CD14-positive monocyte (primary cell): ENCODE measurements at regions not wholly inside any gene's neighbourhood (a gene's known extent, or its start where the extent isn't known, plus 50 kb on each side); places are given as distances from the start of the nearest gene placed in this dataset.

Experiments used
- DNase-seq, 3 donors: peaks; one replicate each; pipeline ENCODE4 v3.0.0-alpha.2; 2011 to 2022
- H2AFZ ChIP-seq: 2 replicates; pipeline ENCODE4 v1.6.0; 2012; ENCODE audit warnings: mild to moderate bottlenecking, low read depth, low read length, inconsistent platforms; ENCODE audit not compliant: insufficient read depth, poor library complexity, severe bottlenecking
- H3K27ac ChIP-seq, 2 donors: 1 replicate in 1 of 2; 2 replicates in 1 of 2; pipeline ENCODE4 v1.5.1; 2012 to 2013; ENCODE audit warnings: low read length in 2 of 2, control low read depth in 1 of 2, inconsistent platforms in 1 of 2, low read depth in 1 of 2, mild to moderate bottlenecking in 1 of 2
- H3K27me3 ChIP-seq, 2 donors: one replicate each; pipeline versions ENCODE4 v1.6.0 to v1.6.1; 2011 to 2013; ENCODE audit warnings: low read length in 2 of 2; ENCODE audit not compliant: control insufficient read depth in 2 of 2, insufficient read depth in 2 of 2
- H3K36me3 ChIP-seq, 2 donors: replicated peaks in 1 of 2; 1 replicate in 1 of 2; 2 replicates in 1 of 2; pipeline versions ENCODE4 v1.5.1 to v1.6.1; 2012 to 2013; ENCODE audit warnings: low read length in 2 of 2, control low read depth in 1 of 2, inconsistent platforms in 1 of 2, mild to moderate bottlenecking in 1 of 2; ENCODE audit not compliant: insufficient read depth in 2 of 2, control insufficient read depth in 1 of 2
- H3K4me1 ChIP-seq, 2 donors: 1 replicate in 1 of 2; 2 replicates in 1 of 2; pipeline versions ENCODE4 v1.5.1 to v1.6.1; 2012 to 2013; ENCODE audit warnings: low read length in 2 of 2, control low read depth in 1 of 2, inconsistent platforms in 1 of 2, mild to moderate bottlenecking in 1 of 2, moderate library complexity in 1 of 2; ENCODE audit not compliant: insufficient read depth in 2 of 2, control insufficient read depth in 1 of 2
- H3K4me2 ChIP-seq: replicated peaks from 2 replicates; pipeline ENCODE3; 2012; ENCODE audit warnings: low read length, moderate library complexity, mild to moderate bottlenecking; ENCODE audit not compliant: poor library complexity, severe bottlenecking; ENCODE audit errors: extremely low read depth
- H3K4me3 ChIP-seq, 3 experiments: fragments of 200-600 bp in 1 of 3; sonication (generic) in 1 of 3; replicated peaks in 1 of 3; 1 replicate in 2 of 3; 2 replicates in 1 of 3; pipeline ENCODE4 v1.5.1; 2011 to 2013; ENCODE audit warnings: low read length in 3 of 3, mild to moderate bottlenecking in 3 of 3, control low read depth in 2 of 3, low read depth in 2 of 3, inconsistent platforms in 1 of 3, moderate library complexity in 1 of 3
- H3K79me2 ChIP-seq: 2 replicates; pipeline ENCODE4 v1.6.0; 2012; ENCODE audit warnings: mild to moderate bottlenecking, control low read depth, inconsistent platforms, low read length, moderate library complexity; ENCODE audit not compliant: insufficient read depth
- H3K9ac ChIP-seq: 2 replicates; pipeline ENCODE4 v1.6.0; 2017; ENCODE audit warnings: low read length, mild to moderate bottlenecking; ENCODE audit not compliant: insufficient read depth, poor library complexity, severe bottlenecking
- H3K9me3 ChIP-seq, 2 donors: replicated peaks in 1 of 2; 1 replicate in 1 of 2; 2 replicates in 1 of 2; pipeline versions ENCODE4 v1.5.1 to v1.6.1; 2012 to 2013; ENCODE audit warnings: low read length in 2 of 2, control low read depth in 1 of 2; ENCODE audit not compliant: control insufficient read depth in 1 of 2, insufficient read depth in 1 of 2
- H4K20me1 ChIP-seq: 2 replicates; pipeline ENCODE4 v1.6.0; 2012; ENCODE audit warnings: mild to moderate bottlenecking, low read length, control low read depth, moderate library complexity; ENCODE audit not compliant: insufficient read depth
- H3K27ac Mint-ChIP-seq, 7 donors: one replicate each; pipeline ENCODE4 v1.8.0; 2020; ENCODE audit warnings: mild to moderate bottlenecking in 7 of 7, mixed read lengths in 7 of 7, moderate library complexity in 6 of 7, inconsistent platforms in 2 of 7
- H3K27me3 Mint-ChIP-seq, 3 donors: one replicate each; pipeline ENCODE4 v1.8.0; 2021 to 2022; ENCODE audit warnings: low read depth in 3 of 3, mild to moderate bottlenecking in 3 of 3, mixed read lengths in 3 of 3, moderate library complexity in 3 of 3, inconsistent platforms in 1 of 3
- H3K36me3 Mint-ChIP-seq, 2 donors: one replicate each; pipeline ENCODE4 v1.8.0; 2020; ENCODE audit warnings: mixed read lengths in 2 of 2, inconsistent platforms in 1 of 2, mild to moderate bottlenecking in 1 of 2
- H3K4me1 Mint-ChIP-seq: one replicate; pipeline ENCODE4 v1.8.0; 2020; ENCODE audit warnings: mild to moderate bottlenecking, mixed read lengths
- H3K4me3 Mint-ChIP-seq, 2 donors: one replicate each; pipeline ENCODE4 v1.8.0; 2020; ENCODE audit warnings: mild to moderate bottlenecking in 2 of 2, mixed read lengths in 2 of 2, moderate library complexity in 1 of 2
- H3K9me3 Mint-ChIP-seq, 7 donors: one replicate each; pipeline ENCODE4 v1.8.0; 2020 to 2022; ENCODE audit warnings: mixed read lengths in 7 of 7, mild to moderate bottlenecking in 6 of 7, moderate library complexity in 6 of 7, inconsistent platforms in 2 of 7
- WGBS: methylation state at CpG from one replicate; pipeline ENCODE4 v1.1.5; 2013; ENCODE audit warnings: missing lambda C conversion rate; ENCODE audit not compliant: insufficient coverage; 5-methylcytosine and 5-hydroxymethylcytosine counted together
- intact Hi-C, 2 donors: fragments of 100-400 bp; cut with micrococcal nuclease; formaldehyde crosslinking; loops; one replicate each; pipeline versions ENCODE4 v1.15.0 to v1.15.1; 2023
- TF ChIP-seq, protein P1 (sequence below): fragments of 200-600 bp; IDR thresholded peaks from one replicate; pipeline ENCODE4 v1.8.0; 2022; ENCODE audit warnings: antibody characterized with exemption, mild to moderate bottlenecking

DNA sequence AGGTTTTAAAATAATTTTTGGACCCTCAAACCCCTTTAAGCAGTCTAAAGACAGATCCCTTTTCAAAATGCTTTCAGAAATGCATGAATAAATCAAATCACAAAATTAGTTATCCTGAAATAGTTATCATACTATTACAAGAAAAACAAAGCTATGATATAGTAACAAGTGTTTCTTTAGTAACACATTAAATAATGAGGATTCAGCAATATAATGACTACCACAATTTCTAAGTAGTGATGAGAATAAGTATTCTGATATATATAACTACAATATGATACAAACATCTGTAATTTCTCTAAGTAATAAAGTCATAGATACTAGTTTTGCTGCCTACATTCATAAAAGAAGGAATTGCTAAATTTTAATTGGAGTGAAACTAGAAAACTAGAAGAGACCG, 53.0 kb upstream of the TMEM168 start:
- peaks cover 0 to 3% (median 0%) of the 10 kb centered on the region in 3 donors for H3K27me3 Mint-ChIP-seq
- peaks cover 0 to 11% (median 6%) of the 10 kb centered on the region in 7 donors for H3K9me3 Mint-ChIP-seq
- Histone ChIP-seq H3K9me3 (peaks cover 0 to 7% of the 10 kb centered on the region in 2 donors), H2AFZ (no peak overlapping the region), H3K9ac (no peak overlapping the region), H3K79me2 (peaks cover 4% of the 10 kb centered on the region), H3K27me3 (no peaks in the 10 kb centered on the region), H3K4me1 (no peaks in the 10 kb centered on the region), H4K20me1 (peaks cover 9% of the 10 kb centered on the region), H3K27ac (no peak overlapping the region), H3K4me2 (no peak overlapping the region), H3K36me3 (peaks cover under 1 to 2% of the 10 kb centered on the region in 2 donors), H3K4me3 (no peak overlapping the region)
- no peak overlapping the region for H3K27ac Mint-ChIP-seq
- no peak for DNase-seq
- no peaks in the 10 kb centered on the region for H3K4me1 Mint-ChIP-seq
- intact Hi-C loops, result no loop called here
- WGBS, result no CpG with 5 or more reads among the region's 1 CpG
- TF ChIP-seq, protein P1, sequence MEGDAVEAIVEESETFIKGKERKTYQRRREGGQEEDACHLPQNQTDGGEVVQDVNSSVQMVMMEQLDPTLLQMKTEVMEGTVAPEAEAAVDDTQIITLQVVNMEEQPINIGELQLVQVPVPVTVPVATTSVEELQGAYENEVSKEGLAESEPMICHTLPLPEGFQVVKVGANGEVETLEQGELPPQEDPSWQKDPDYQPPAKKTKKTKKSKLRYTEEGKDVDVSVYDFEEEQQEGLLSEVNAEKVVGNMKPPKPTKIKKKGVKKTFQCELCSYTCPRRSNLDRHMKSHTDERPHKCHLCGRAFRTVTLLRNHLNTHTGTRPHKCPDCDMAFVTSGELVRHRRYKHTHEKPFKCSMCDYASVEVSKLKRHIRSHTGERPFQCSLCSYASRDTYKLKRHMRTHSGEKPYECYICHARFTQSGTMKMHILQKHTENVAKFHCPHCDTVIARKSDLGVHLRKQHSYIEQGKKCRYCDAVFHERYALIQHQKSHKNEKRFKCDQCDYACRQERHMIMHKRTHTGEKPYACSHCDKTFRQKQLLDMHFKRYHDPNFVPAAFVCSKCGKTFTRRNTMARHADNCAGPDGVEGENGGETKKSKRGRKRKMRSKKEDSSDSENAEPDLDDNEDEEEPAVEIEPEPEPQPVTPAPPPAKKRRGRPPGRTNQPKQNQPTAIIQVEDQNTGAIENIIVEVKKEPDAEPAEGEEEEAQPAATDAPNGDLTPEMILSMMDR, result no peak
- peaks cover 8 to 12% of the 10 kb centered on the region in 2 donors for H3K36me3 Mint-ChIP-seq
- no peak overlapping the region for H3K4me3 Mint-ChIP-seq
